ENCODE measurements at regions not wholly inside any gene's neighbourhood (a gene's known extent, or its start where the extent isn't known, plus 50 kb on each side); places are given as distances from the start of the nearest gene placed in this dataset.

DNA sequence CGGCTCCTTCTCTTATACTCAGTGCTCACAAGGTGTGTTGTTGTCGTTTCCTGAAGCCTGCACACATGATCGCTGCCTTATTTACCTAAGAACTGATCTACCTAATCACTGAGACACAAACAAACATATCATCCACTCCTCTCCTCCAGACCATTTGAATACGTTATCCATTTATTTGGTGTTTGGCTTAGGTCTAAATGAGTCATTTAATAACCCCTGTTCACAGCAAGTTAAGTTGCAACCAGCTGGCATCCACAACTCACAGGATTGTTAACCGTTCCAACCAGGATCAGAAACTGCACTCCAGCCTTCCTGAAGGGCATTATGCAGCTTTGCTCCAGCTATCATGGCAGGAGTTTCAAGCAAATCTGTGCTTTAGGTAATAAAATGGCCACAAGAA, 511.1 kb upstream of the MAP3K7 start:
- TF ChIP-seq, protein P1, sequence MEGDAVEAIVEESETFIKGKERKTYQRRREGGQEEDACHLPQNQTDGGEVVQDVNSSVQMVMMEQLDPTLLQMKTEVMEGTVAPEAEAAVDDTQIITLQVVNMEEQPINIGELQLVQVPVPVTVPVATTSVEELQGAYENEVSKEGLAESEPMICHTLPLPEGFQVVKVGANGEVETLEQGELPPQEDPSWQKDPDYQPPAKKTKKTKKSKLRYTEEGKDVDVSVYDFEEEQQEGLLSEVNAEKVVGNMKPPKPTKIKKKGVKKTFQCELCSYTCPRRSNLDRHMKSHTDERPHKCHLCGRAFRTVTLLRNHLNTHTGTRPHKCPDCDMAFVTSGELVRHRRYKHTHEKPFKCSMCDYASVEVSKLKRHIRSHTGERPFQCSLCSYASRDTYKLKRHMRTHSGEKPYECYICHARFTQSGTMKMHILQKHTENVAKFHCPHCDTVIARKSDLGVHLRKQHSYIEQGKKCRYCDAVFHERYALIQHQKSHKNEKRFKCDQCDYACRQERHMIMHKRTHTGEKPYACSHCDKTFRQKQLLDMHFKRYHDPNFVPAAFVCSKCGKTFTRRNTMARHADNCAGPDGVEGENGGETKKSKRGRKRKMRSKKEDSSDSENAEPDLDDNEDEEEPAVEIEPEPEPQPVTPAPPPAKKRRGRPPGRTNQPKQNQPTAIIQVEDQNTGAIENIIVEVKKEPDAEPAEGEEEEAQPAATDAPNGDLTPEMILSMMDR (IDR thresholded peaks at IDR 0.05): no peak
- no peak for TF ChIP-seq EP300 (IDR thresholded peaks at IDR 0.05)
- TF ChIP-seq POLR2A (IDR thresholded peaks at IDR 0.05): no peak

All from upper lobe of left lung (tissue), 4 donors.